PC-3 (cell line): ENCODE measurements at regions not wholly inside any gene's neighbourhood (a gene's known extent, or its start where the extent isn't known, plus 50 kb on each side); places are given as distances from the start of the nearest gene placed in this dataset.

Source experiments
- EZH2 ChIP-seq: fragments of 300-600 bp; sonication (generic); IDR thresholded peaks from one replicate; pipeline ENCODE4 v1.6.1; 2017; ENCODE audit warnings: antibody characterized with exemption, mild to moderate bottlenecking, low read length; ENCODE audit not compliant: unreplicated experiment
- TF ChIP-seq, protein P1 (sequence below): fragments of 300-600 bp; sonication (generic); conservative IDR thresholded peaks from 2 replicates; pipeline ENCODE4 v1.5.1; 2017; ENCODE audit warnings: antibody characterized with exemption, low read depth, mild to moderate bottlenecking, low read length

DNA sequence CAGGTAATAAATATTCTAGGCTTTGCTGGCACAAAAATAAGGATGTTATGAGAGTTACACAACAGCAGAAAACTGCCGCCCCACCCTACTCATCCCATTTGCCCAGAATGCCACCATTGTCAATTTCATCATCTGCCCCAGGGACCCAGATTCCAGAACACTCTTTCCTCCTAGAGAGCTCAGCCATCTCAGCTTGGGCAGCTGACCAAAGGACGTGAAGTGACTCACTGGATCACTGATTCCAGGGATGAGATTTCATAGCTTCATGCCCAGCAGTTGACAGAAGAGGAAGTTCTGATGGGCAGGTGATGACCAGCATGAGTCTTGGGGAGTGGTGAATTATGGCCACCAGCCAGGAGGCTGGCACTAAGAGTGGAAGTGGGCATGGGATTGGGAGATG, 450.3 kb downstream of the RMST start:
- TF ChIP-seq, protein P1, sequence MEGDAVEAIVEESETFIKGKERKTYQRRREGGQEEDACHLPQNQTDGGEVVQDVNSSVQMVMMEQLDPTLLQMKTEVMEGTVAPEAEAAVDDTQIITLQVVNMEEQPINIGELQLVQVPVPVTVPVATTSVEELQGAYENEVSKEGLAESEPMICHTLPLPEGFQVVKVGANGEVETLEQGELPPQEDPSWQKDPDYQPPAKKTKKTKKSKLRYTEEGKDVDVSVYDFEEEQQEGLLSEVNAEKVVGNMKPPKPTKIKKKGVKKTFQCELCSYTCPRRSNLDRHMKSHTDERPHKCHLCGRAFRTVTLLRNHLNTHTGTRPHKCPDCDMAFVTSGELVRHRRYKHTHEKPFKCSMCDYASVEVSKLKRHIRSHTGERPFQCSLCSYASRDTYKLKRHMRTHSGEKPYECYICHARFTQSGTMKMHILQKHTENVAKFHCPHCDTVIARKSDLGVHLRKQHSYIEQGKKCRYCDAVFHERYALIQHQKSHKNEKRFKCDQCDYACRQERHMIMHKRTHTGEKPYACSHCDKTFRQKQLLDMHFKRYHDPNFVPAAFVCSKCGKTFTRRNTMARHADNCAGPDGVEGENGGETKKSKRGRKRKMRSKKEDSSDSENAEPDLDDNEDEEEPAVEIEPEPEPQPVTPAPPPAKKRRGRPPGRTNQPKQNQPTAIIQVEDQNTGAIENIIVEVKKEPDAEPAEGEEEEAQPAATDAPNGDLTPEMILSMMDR = no peak
- TF ChIP-seq EZH2 = no peak
